GM21786 (cell line): ENCODE measurements at regions not wholly inside any gene's neighbourhood (a gene's known extent, or its start where the extent isn't known, plus 50 kb on each side); places are given as distances from the start of the nearest gene placed in this dataset.
A peak's percentile ranks its signal among the peaks of the same experiment; 100 is the strongest.
"Not testable (repeated sequence)": the region's sequence is repeated elsewhere in the genome, so short reads cannot be mapped to it uniquely, and the experiment has no call there.

Source experiments
- ATAC-seq: cut with Tn5 transposase; IDR thresholded peaks from one replicate; pipeline ENCODE4 v1.9.1; 2021; ENCODE audit not compliant: unreplicated experiment

DNA sequence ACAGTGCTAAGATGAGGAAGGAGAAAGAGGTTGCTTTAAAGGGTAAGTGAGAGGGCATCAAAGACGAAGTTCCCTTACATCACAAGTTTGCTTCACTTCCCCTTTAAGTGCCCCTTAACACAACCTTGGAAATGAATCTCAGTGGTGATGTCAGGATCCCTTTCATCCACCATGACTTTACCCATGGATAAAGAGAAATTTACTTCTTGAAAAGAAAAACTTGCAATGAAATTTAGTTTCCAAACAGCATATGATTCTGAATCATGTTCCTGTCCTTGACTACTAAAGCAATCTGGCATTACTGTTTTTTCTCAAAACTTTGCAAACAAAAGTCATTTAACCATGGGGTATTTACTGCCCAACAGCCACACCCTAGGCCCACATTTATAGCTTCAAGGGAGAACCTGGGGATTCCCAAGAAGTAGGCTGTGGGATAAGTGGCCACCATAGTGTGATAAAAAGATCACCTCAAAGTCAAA lies 135.9 kb downstream of the ITGB8 start:
- peak; percentile 67 for ATAC-seq

DNA sequence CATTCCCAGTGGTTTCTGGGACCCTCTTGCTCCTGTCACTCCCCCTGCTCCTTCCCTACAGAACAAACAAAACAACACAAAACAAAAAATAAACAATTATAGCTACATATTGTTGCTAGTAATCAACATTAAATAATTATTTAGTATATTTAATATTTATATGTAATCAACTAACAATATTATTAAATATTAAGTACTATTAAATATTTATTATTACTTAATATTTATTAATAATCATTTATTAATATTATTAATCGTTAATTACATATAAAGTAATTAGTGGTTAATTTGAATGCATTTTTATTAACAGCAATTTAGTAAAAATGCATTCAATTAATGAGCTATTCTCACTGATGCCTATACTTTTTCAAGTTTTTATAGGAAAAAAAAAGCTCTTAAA lies 139.4 kb downstream of the ITGB8 start:
- ATAC-seq = no peak

DNA sequence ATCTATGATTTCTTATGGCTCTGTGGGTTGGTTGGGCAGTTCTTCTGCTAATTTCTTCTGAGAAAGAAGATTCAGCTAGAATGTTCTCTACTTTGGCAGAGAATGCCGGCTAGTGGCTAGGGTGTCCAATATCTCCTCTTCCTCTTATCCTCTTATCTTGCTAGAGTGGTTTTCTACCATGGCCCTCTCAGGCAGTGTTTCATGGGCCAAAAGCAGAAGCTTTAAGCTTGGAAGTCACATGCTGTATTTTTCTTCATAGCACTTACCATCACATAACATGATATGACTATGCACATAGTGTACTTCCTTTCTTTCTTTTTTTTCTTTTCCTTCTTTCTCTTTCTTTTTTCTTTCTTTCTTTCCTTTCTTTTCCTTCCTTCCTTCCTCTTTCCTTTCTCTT lies 140.0 kb downstream of the ITGB8 start:
- ATAC-seq = no peak

- ATAC-seq = no peak
Observed at GRCh38 chr7:20474249-20474648, 141.2 kb upstream of the ABCB5 start.

- ATAC-seq = no peak
Observed at GRCh38 chr7:20475756-20476155, 139.7 kb upstream of the ABCB5 start.

DNA sequence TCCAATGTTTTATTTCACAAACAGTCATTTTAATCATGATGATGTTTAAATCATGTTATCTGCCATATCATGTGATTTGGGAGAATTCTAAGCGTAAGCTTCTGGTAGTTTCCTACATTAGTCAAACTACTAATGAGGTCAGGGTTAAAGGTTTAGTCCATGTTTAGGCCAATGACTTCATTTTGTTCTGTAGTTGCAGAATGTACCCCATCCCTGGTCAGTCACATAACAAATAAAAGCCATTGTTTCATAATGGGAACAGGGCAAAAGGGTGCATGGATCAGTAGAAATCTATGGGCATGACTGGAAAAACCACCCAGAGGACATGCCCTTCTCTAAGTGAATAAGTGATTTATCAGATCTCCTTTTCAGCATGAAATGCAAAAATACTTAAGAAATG lies 138.4 kb upstream of the ABCB5 start:
- ATAC-seq = no peak

- no peak for ATAC-seq
Observed at GRCh38 chr7:20479706-20480105, 135.8 kb upstream of the ABCB5 start.

GRCh38 chr7:20482071-20482470 lies 133.4 kb upstream of the ABCB5 start:
- ATAC-seq = no peak

- ATAC-seq = no peak
Observed at GRCh38 chr7:20484356-20484755, 131.1 kb upstream of the ABCB5 start.

GRCh38 chr7:20488850-20489249 lies 126.6 kb upstream of the ABCB5 start:
- no peak for ATAC-seq

DNA sequence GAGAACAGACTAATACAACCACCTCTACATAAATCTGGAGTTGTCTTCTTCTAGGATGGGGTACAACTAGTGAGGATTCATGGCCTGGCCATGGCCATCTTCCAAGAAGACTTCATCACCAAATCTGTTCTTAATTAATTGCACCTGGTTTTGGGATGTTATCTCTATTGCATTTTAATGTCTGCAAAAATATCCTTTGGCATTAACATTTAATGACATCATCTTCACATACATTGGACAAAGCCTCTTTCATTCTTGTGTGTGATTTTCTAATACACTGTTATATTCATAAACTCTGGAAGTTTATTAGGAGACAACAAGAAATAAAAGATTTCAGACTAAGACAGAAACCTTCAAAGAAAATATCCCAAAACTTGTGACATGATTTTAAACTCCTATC lies 124.2 kb upstream of the ABCB5 start:
- no peak for ATAC-seq

GRCh38 chr7:20494566-20494965 lies 120.9 kb upstream of the ABCB5 start:
- no peak for ATAC-seq

GRCh38 chr7:20501473-20501872 lies 114.0 kb upstream of the ABCB5 start:
- ATAC-seq = not testable (repeated sequence)

- ATAC-seq = no peak
Observed at GRCh38 chr7:20503278-20503950, 112.1 kb upstream of the ABCB5 start.

GRCh38 chr7:20504060-20504459 lies 111.4 kb upstream of the ABCB5 start:
- no peak for ATAC-seq

GRCh38 chr7:20506175-20506574 lies 109.3 kb upstream of the ABCB5 start:
- ATAC-seq = no peak

DNA sequence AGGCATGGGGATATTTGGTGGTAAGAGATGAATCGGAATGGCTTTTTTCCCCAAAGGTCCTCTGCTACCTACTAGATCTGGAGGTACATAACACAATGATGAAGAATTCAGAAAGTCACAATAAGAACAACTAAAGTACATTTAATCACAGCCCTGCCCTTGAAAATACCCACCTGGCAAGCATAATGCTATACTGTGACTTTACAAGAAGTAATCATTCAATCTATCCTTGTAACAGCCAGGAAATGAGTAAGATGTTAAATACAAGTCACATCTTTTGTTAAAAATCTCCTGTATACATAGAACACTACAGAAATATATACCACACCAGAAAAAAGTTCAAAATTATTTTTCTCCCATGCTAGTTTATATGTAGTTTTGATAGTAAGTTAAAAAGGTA lies 108.3 kb upstream of the ABCB5 start:
- ATAC-seq = no peak

- ATAC-seq = no peak
Observed at GRCh38 chr7:20508109-20508508, 107.4 kb upstream of the ABCB5 start.

DNA sequence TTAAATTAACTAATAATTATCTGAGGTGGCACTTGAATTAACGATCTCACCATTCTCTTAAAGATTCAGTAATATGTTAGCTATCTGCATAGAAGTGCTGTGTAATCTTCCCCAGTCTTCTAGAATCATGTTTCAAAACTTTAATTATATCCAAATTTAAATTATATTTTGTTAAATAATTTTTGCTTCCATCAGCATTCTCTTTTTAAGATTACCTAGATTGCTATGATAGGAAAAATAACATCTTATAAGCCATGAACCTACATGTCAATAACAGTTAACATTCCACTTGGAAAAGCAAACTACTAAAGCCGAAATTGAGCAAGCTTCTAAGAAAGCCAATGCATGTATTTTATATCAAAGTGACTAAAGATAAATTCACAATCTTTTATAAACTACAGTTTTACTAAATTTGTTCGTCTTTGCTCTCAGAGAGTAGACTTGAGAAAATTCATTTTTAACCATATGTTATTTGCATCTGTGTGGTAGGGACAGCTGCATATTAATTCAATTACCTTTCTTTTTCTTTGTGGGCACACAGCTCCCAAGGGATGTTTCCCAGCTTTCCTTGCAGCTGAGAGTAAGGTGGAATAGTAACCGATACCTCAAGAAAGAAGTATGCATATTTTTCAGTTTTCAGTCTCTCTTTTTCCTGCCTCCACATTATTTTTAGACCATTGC lies 105.4 kb upstream of the ABCB5 start:
- no peak for ATAC-seq

DNA sequence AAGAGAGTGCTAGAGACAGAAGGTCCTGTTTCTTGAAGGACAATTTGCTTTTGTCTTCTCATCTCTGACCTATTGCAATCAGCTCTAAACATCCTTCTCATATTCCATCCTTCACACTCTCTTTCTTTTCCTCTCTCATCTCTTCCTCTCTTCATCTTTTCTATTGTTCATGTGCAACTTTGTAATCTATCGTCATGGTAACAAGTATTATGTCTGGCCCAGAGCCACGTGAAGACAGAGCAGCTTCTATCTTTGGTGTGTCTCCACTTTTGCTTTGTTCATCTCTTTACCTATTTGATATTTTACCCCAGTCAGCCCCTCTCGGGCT lies 104.9 kb upstream of the ABCB5 start:
- ATAC-seq = no peak

GRCh38 chr7:20513341-20513740 lies 102.1 kb upstream of the ABCB5 start:
- ATAC-seq = no peak

DNA sequence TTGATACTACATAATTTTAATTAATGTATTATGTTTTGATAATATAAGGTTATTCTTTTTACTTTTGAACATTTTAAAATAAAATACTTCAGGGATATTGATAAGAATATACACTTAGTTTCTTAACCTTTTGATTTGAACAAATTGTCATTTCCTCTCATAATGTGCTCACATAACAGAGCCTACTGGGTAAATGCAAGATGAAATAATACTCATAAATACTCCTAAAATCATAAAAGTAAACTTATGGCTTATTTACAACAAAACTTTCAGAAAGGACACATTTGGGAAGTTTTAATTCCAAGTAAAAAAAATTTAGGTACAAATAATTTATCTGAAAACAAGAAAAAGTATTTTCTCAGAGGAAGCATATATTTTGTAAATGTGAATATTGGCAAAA lies 101.6 kb upstream of the ABCB5 start:
- no peak for ATAC-seq

GRCh38 chr7:20514364-20514763 lies 101.1 kb upstream of the ABCB5 start:
- no peak for ATAC-seq
